DOHH2 (cell line): ENCODE measurements at regions not wholly inside any gene's neighbourhood (a gene's known extent, or its start where the extent isn't known, plus 50 kb on each side); places are given as distances from the start of the nearest gene placed in this dataset.

Experiments
- H3F3A ChIP-seq: fragments of 200-600 bp; sonication (generic), shearing (Covaris generic); 2 replicates; pipeline ENCODE4 v1.6.0; 2016; ENCODE audit warnings: antibody characterized with exemption, mild to moderate bottlenecking; ENCODE audit not compliant: control insufficient read depth, insufficient read depth
- H3K27ac ChIP-seq: fragments of 200-600 bp; sonication (generic); 2 replicates; pipeline ENCODE4 v1.5.1; 2014; ENCODE audit warnings: low read depth, mild to moderate bottlenecking, low read length, moderate library complexity
- H3K27me3 ChIP-seq: fragments of 200-600 bp; sonication (generic); 2 replicates; pipeline ENCODE4 v1.6.1; 2014; ENCODE audit warnings: mild to moderate bottlenecking, low read length, mixed read lengths; ENCODE audit not compliant: control insufficient read depth
- H3K36me3 ChIP-seq: fragments of 200-600 bp; sonication (generic); 2 replicates; pipeline ENCODE4 v1.6.1; 2014; ENCODE audit warnings: mild to moderate bottlenecking, low read length, moderate library complexity, mixed read lengths; ENCODE audit not compliant: control insufficient read depth
- H3K4me1 ChIP-seq: fragments of 200-600 bp; sonication (generic); 2 replicates; pipeline ENCODE4 v1.6.1; 2014; ENCODE audit warnings: mild to moderate bottlenecking, low read length, mixed read lengths; ENCODE audit not compliant: control insufficient read depth
- H3K4me2 ChIP-seq: fragments of 200-600 bp; sonication (generic); 2 replicates; pipeline ENCODE4 v1.6.0; 2014; ENCODE audit warnings: mild to moderate bottlenecking, low read length, moderate library complexity
- H3K4me3 ChIP-seq: fragments of 200-600 bp; sonication (generic); 2 replicates; pipeline ENCODE4 v1.5.1; 2014; ENCODE audit warnings: mild to moderate bottlenecking, low read length, mixed read lengths
- H3K79me2 ChIP-seq: fragments of 200-600 bp; sonication (generic); 2 replicates; pipeline ENCODE4 v1.6.1; 2014; ENCODE audit warnings: mild to moderate bottlenecking, low read length, mixed read lengths; ENCODE audit not compliant: control insufficient read depth
- H3K9me2 ChIP-seq: fragments of 200-600 bp; sonication (generic); replicated peaks from 2 replicates; pipeline ENCODE4 v1.6.1; 2014; ENCODE audit warnings: mild to moderate bottlenecking, low read length, mixed read lengths; ENCODE audit not compliant: control insufficient read depth
- H3K9me3 ChIP-seq: fragments of 200-600 bp; sonication (generic); 2 replicates; pipeline ENCODE4 v1.6.1; 2014; ENCODE audit warnings: antibody characterized with exemption, low read length, mixed read lengths; ENCODE audit not compliant: control insufficient read depth, insufficient read depth
- H4K20me1 ChIP-seq: fragments of 200-600 bp; sonication (generic); 2 replicates; pipeline ENCODE4 v1.6.0; 2014; ENCODE audit warnings: low read depth, mild to moderate bottlenecking, antibody characterized with exemption, low read length, moderate library complexity; ENCODE audit not compliant: control insufficient read depth, insufficient read depth
- EZH2phosphoT487 ChIP-seq: fragments of 200-600 bp; sonication (generic); IDR thresholded peaks from 2 replicates; pipeline ENCODE4 v1.6.1; 2017; ENCODE audit warnings: borderline replicate concordance, mild to moderate bottlenecking, antibody characterized with exemption, low read length, moderate library complexity, mixed read lengths
- TF ChIP-seq, protein P1 (sequence below): fragments of 200-600 bp; sonication (generic); IDR thresholded peaks from one replicate; pipeline ENCODE4 v1.5.1; 2014; ENCODE audit warnings: antibody characterized with exemption, mild to moderate bottlenecking, low read depth, low read length; ENCODE audit not compliant: poor library complexity, severe bottlenecking

DNA sequence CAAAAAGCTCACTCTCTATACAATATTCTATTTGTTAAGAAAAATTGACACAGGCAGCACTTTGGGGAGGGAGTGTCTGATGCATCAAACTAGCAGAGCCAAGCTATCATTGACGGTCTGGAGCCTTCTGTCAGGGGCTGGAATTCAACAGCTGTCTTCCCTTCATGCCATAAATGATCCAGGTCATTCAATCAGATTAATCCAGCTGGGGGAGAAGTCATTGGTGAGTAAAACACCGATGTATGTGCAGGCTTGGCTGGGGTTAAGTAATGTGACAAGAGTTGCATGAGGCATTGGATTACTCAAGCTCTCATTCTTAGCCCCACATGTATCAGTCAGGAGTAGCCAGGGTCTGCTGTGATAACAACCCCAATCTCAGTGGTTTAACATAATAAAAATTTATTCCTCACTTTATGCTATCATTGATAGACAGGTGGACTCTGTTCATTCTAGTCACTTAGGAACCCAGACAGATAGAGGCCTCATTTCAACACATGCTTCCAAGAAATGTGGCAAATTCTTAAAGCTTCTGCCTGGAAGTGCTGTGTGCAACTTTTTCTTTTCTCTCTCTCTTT lies 118.1 kb upstream of the GADD45A start:
- no peak overlapping the region for H3K27ac ChIP-seq
- no peaks in the 10 kb centered on the region for H3K79me2 ChIP-seq
- TF ChIP-seq, protein P1, sequence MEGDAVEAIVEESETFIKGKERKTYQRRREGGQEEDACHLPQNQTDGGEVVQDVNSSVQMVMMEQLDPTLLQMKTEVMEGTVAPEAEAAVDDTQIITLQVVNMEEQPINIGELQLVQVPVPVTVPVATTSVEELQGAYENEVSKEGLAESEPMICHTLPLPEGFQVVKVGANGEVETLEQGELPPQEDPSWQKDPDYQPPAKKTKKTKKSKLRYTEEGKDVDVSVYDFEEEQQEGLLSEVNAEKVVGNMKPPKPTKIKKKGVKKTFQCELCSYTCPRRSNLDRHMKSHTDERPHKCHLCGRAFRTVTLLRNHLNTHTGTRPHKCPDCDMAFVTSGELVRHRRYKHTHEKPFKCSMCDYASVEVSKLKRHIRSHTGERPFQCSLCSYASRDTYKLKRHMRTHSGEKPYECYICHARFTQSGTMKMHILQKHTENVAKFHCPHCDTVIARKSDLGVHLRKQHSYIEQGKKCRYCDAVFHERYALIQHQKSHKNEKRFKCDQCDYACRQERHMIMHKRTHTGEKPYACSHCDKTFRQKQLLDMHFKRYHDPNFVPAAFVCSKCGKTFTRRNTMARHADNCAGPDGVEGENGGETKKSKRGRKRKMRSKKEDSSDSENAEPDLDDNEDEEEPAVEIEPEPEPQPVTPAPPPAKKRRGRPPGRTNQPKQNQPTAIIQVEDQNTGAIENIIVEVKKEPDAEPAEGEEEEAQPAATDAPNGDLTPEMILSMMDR: no peak
- TF ChIP-seq EZH2phosphoT487: no peak
- no peak overlapping the region for H3K4me2 ChIP-seq
- H3K27me3 ChIP-seq: 0 out of 2 replicates have a peak, but pooled peaks cover 7% of the 10 kb centered on the region
- no peaks in the 10 kb centered on the region for H3K9me3 ChIP-seq
- H3K9me2 ChIP-seq: no peaks in the 10 kb centered on the region
- H3K36me3 ChIP-seq: no peaks in the 10 kb centered on the region
- no peaks in the 10 kb centered on the region for H3F3A ChIP-seq
- no peaks in the 10 kb centered on the region for H3K4me1 ChIP-seq
- no peak overlapping the region for H3K4me3 ChIP-seq
- no peaks in the 10 kb centered on the region for H4K20me1 ChIP-seq

- Histone ChIP-seq H3K9me2 (no peaks in the 10 kb centered on the region), H3K79me2 (no peaks in the 10 kb centered on the region), H3K9me3 (no peaks in the 10 kb centered on the region), H3F3A (no peaks in the 10 kb centered on the region), H3K4me1 (no peaks in the 10 kb centered on the region), H3K36me3 (no peaks in the 10 kb centered on the region), H4K20me1 (no peaks in the 10 kb centered on the region), H3K27ac (no peak overlapping the region), H3K4me3 (no peak overlapping the region), H3K27me3 (0 out of 2 replicates have a peak, but pooled peaks cover 7% of the 10 kb centered on the region), H3K4me2 (no peak overlapping the region)
- TF ChIP-seq, protein P1: no peak
- TF ChIP-seq EZH2phosphoT487: no peak
Measured at GRCh38 chr1:67570486-67571143, 114.4 kb upstream of the GADD45A start.

DNA sequence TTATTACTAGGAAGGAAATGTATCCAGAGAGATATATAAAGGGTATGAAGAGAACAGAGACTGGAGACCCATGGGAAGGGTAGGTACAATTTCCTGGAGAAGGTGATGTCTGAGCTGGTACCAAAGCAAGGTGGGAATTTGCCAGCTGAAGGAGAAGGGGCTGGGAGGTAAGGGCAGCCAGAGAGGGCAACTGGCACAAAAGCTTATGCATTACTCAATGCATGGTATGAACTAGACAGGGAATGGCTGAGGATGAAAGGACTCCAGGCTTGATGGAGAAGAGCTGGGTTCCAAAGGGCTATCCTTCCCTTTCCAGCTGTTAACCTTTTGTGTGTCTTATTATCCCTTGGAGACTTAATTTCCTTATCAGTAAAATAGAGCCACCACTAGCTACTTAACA lies 113.6 kb upstream of the GADD45A start:
- 0 out of 2 replicates have a peak, but pooled peaks cover 7% of the 10 kb centered on the region for H3K27me3 ChIP-seq
- no peaks in the 10 kb centered on the region for H3F3A ChIP-seq
- H3K36me3 ChIP-seq: no peaks in the 10 kb centered on the region
- H4K20me1 ChIP-seq: no peaks in the 10 kb centered on the region
- H3K4me2 ChIP-seq: no peak overlapping the region
- H3K9me3 ChIP-seq: no peaks in the 10 kb centered on the region
- TF ChIP-seq EZH2phosphoT487: no peak
- TF ChIP-seq, protein P1: no peak
- no peak overlapping the region for H3K27ac ChIP-seq
- no peak overlapping the region for H3K4me3 ChIP-seq
- no peaks in the 10 kb centered on the region for H3K79me2 ChIP-seq
- H3K4me1 ChIP-seq: no peaks in the 10 kb centered on the region
- no peaks in the 10 kb centered on the region for H3K9me2 ChIP-seq
